NCI-H187 (cell line): ENCODE measurements at regions not wholly inside any gene's neighbourhood (a gene's known extent, or its start where the extent isn't known, plus 50 kb on each side); places are given as distances from the start of the nearest gene placed in this dataset.

Experiments
- DNase-seq, 2 experiments: peaks; one replicate each; lab custom pipeline; 2025; lab: John Stamatoyannopoulos, UW

- DNase-seq, result no peak
Measured at GRCh38 chr5:4078544-4078943, 482.9 kb downstream of the IRX1 start.

- DNase-seq, result no peak
Measured at GRCh38 chr5:4079831-4080230, 484.2 kb downstream of the IRX1 start.

- no peak for DNase-seq
Measured at GRCh38 chr5:4080370-4080769, 484.7 kb downstream of the IRX1 start.

DNA sequence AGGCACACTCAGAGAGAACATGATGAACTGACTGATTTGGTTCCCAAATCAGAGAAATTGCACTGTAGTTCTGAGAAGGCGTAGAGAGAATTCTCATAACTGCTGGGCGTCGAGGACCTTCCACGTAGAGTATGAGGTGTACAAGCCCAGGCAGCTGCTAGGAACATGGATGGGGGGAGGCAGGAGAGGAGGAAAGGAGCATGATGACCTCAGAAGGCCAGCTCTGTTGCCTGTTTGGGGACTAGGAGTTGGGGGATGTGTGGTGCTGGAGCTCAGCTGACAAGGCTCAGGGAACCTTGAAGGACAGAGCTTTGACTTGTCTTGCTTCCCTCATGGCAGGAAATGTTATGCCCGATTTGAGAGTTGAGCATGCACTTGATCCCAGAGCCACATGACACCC lies 485.4 kb downstream of the IRX1 start:
- DNase-seq, result no peak

DNA sequence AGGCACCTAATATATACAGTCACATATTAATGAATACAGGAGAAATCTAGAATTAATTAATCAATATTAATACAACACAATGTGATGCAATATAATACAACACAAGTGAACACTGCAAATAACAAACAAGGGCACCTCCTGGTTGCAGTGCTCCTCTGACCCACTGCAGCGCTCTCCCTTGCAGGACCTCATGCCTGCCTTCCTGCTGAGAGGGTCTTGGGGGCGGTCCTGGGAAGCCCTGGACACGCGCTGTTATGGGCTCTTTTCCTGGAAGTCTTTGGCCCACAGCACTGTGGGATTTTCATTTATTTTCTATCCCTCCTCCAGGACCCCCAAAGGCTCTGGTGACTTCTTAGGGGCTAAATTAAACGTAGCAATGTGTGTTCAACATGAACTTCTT lies 485.8 kb downstream of the IRX1 start:
- DNase-seq, result no peak

GRCh38 chr5:4082966-4083564 lies 487.4 kb downstream of the IRX1 start:
- no peak for DNase-seq

DNA sequence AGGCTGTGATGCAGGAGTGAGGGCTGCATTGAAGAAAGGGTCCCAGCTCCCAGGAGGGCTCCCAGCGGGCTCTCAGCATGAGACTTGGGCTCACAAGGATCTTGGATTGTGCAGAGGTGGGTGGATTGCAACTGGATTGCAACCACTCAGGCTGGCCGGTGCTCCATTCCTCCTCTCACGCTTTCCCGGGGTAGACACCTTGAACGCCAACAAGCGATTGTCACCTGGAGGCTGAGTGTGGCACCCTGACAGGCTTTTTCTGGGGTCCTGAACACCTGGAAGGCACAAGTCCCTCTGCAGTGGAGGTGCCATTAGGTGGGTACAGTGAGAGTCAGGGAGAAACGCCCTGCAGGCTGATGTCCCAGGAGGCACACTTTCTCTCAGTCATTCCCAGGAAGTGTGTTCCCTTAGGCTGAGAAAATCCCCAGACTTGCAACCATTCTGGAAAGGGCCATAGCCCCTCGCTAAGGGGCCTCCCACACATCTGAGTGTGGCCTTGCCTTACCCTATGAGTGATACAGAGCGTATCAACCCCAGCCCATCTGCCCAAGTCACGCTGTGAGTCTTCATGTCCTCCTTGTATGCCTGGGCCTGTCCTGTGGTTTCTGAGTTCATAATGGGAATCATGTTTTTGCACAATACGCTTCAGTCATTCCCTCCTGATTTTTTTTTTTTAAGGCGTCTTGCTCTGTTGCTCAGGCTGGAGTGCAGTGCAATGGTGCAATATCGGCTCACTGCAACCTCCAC lies 488.1 kb downstream of the IRX1 start:
- DNase-seq, result no peak

- no peak for DNase-seq
Measured at GRCh38 chr5:4086081-4086480, 490.4 kb downstream of the IRX1 start.

DNA sequence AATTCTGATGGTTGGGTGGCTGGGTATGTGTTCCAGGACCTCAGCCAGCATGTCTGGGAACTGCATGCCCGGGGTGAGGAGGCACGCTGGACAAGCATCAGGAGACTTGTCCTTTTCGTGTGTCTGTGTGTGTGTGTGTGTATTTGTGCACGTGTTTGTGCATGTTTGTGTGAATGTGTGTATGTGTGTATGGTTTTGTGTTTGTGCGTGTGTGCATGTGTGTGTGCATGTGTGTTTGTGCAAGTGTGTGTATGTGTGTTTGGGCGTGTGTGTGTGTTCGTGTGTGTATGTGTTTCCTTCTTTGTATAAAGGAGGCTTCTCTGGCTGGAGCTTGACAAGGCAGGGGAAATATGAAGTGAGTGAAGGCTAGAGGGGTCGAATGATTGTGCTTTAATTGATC lies 491.5 kb downstream of the IRX1 start:
- DNase-seq, result no peak

DNA sequence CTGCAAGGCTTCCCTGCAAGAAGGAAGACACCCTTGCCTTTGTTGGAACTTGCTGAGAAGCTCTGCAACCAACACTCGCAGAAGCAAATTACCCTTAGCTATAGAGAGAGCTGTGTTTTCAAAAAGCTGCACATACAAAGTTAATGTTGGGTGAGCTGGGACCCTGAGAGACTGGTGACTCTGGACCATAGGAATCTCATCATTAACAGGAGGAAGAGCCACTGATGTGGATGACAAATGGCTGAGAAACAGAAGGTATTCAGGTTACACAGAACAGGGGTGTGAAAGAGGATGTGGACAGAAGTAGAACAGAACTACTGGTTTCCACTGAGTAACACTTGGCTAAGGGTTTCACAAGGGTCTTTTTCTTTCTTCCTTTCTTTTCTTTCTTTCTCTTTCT lies 493.5 kb downstream of the IRX1 start:
- no peak for DNase-seq

DNA sequence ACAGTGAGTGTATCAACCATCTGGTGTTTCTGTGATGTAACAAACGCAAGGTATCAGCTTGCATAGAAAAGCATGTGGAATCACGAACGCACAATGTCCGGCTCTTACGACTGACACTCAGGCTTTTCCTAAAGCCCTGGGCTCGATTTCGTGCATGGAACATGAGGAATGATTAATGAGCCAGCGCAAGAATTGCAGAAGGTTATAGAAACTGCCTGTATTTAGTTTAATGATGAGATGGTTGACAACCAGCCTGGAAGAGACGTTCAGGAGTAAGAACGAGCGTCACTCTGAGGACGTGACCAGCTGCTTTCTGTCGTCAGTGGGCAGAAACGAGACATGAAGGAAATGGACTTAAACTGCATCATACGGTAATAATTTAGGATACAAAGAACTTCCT lies 497.6 kb downstream of the IRX1 start:
- no peak for DNase-seq

DNA sequence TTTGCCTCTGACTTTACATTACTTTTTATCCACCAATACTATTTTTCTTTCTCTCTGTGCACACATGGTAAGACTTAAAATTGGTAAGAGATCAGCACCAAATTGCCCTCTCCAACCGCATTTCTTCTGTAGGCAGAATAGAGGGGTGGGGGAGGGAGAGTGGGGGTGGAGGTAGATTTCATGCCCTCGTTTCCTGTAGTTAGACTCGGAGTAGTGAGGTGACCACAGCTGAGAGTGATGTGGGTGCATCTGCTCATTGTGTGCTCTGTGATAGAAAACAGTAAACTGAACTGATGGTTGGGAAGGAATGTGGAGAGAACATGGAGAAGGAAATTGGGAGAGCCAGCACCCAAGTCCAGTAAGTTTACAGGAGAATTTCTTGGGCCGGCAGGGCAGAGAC lies 498.3 kb downstream of the IRX1 start:
- no peak for DNase-seq

- DNase-seq, result no peak
Measured at GRCh38 chr5:4095918-4096630, 500.4 kb downstream of the IRX1 start.

DNA sequence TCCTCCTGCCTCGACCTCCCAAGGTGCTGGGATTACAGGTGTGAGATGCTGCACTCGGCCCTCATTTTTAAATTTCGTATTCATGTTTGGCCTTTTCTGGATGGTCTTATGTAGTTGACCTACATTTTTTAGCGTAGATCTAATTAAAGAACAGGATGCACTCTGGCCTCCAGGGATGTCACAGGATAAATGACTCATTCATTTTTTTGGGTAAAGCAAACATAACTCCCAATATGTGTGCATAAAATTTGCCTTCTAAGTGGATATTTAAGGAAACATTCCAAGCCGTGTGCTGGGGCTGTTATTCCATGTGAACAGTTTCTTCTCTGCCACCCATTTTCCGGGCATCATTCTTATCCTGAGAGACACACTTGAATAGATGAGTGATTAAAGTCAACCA lies 501.6 kb downstream of the IRX1 start:
- no peak for DNase-seq

GRCh38 chr5:4098226-4098625 lies 502.6 kb downstream of the IRX1 start:
- DNase-seq, result no peak

- no peak for DNase-seq
Measured at GRCh38 chr5:4099386-4099785, 503.8 kb downstream of the IRX1 start.

- no peak for DNase-seq
Measured at GRCh38 chr5:4100739-4101138, 505.1 kb downstream of the IRX1 start.

DNA sequence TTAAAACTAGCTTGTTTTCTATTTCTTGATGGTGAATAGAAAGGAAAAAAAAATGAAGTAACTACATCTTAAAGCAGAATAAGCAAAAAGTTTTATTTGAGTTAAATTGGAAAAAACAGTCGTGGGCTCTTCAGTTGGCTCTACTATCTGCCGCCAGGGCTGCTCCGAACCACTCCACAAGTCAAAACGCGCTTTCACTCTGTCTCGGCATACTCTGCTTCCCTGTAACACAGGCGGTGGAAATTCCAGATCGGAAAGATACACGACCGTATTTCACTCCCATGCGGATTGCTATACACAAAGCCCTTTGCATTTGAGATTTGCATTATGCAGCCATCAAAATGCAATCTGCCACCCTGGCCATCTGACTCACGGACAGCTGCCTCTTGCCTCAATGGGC lies 505.6 kb downstream of the IRX1 start:
- DNase-seq, result no peak

GRCh38 chr5:4104831-4105597 lies 509.4 kb downstream of the IRX1 start:
- no peak for DNase-seq

DNA sequence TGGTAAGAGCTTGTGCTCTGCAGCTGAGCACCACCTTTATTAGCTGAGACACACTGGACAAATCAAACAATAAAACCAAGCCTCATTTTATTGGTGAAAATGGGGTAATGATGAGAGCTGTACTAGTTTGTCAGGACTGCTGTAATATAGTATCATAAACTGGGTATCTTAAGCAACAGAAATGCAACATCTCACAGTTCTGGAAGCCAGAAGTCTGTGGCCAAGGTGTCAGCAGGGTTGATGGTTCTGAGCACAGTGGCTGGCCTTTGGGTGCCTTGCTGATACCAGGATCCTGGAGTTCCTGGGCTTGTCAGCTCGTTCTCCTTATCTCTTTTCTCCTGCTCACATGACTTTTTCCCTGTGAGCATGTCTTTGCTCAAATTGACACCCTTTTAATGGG lies 513.1 kb downstream of the IRX1 start:
- no peak for DNase-seq

GRCh38 chr5:4113426-4113825 lies 517.8 kb downstream of the IRX1 start:
- no peak for DNase-seq

- no peak for DNase-seq
Measured at GRCh38 chr5:4113905-4114304, 518.3 kb downstream of the IRX1 start.

DNA sequence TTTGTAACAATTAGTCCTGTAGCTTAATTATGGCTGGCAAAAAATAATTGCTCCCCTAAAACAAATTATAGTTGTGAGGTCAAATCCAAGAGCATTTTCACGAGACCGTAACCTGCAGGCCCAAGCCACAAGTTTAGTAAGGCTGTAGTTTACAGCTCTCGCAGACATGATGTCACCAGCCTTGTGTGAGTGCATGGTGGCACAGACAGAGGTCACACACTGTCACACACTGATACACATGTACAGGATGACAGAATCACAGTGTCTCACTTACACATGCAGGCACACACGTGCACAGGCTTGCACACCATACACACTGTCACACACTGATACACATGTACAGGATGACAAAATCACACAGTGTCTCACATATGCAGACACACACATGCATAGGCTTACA lies 518.8 kb downstream of the IRX1 start:
- DNase-seq, result no peak
